KG1 (cell line): ENCODE measurements at regions not wholly inside any gene's neighbourhood (a gene's known extent, or its start where the extent isn't known, plus 50 kb on each side); places are given as distances from the start of the nearest gene placed in this dataset.

Experiments used
- DNase-seq: peaks from one replicate; lab custom pipeline; 2025; lab: John Stamatoyannopoulos, UW

GRCh38 chr3:144624656-144625055 is 653.0 kb downstream of the DIPK2A start:
- no peak for DNase-seq

DNA sequence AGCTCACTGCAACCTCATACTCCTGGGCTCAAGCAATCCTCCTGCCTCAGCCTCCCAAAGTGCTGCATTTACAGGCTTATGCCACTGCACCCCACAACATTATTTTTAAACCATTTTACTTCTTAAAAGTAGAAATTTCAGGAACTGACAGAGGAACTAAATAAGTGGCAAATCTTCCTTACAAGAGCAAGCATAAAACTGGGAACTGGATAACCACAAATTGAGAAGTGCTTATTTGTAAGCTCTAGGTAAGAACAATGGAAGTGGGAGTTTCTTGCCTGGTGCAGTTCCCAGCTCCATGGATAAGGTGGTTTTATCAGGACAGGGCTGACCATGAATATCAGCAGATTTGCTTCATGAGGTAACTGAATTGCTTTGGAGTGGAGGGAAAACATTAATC is 655.2 kb downstream of the DIPK2A start:
- no peak for DNase-seq

DNA sequence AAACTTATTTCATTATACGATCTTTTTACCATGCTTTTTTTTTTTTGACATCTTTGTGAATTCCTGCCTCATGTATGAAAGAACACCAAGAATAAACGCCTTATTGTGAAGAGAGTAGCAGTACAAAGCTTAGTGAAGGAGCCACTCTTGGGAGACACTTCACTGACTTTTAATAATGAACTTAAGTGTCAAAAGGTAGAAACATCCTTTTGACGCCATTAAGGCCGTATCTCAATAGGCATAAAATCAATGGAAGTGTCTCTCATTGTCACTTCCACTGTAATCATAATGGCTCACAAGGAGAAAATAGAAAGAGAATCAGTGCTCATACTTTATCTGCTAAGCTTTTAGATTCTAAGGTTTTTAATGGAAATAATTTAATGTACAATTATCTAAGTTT is 657.8 kb downstream of the DIPK2A start:
- no peak for DNase-seq

GRCh38 chr3:144636833-144637232 is 665.2 kb downstream of the DIPK2A start:
- DNase-seq: no peak

DNA sequence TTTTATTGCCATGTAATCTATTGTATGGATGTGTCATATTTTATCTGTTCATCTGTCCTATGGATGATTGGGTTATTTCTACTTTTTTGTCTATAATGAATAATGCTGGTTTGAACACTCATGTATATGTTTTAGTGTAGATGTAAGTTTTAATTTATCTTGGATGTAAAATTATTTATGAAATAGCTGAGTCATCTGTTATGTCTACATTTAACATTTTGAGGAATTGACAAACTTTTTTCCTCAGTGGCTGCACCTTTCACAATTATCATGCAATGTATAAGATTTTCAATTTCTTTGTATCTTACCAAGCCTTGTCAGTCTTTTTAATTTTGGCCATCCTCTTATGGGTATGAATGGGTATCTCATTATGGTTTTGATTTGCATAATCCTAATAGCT is 666.4 kb downstream of the DIPK2A start:
- no peak for DNase-seq

DNA sequence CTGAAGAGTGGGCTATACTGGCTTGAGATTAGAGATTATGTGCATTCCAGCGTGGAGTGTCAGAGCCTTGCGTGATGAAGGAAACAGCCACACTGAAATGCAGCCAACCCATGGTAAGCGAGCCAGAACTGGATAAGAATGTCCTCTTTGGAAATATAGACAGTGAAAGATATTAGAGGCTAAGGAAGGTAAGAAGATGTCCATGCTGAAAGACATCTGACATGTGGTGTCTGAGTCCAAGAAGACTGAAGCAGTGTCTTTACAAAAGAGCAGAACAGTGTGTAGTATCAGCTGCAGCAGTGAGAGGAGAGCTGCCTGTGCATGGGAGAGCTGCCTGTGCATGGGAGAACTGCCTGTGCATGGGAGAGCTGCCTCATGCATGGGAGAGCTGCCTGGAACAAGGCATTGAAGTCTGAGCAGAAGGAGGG is 672.2 kb downstream of the DIPK2A start:
- DNase-seq: no peak

DNA sequence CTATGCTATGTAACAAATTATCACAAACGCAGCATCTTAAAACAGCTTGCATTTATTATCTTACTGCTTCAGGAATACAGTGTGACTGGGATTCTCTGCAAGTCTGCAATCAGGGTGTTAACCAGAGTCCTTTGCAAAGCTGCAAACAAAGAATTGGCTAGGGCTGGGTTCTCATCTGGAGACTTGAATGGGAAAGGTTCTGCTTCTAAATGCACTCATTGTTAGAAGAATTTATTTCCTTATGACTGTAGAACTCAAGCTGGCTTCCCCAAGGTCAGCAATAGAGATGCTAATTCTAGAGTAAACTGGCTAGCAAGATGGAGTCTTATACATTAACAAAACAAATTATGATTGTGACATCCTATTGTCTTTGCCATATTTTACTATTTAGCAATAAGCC is 673.7 kb downstream of the DIPK2A start:
- DNase-seq: no peak

DNA sequence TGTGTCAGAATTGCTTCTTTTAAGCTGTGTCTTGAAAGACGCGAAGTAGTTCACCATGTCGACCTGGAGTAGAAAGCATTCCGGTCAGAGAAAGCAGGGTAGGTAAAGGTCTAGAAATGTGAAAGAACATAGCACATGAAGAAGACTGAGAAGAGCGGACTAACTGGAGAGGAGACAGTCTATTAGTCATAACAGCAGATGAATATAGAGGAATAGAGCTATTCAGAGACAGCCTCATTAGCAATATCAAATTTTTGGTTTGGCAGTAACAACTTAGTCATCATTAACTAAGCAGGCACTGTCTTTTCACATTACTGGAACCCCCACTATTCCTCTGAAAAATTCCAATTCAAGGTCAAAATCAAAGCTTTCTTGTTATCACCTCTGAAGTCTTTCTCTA is 678.8 kb downstream of the DIPK2A start:
- no peak for DNase-seq

- no peak for DNase-seq
These were observed 681.0 kb downstream of the DIPK2A start for GRCh38 chr3:144652573-144652972.

DNA sequence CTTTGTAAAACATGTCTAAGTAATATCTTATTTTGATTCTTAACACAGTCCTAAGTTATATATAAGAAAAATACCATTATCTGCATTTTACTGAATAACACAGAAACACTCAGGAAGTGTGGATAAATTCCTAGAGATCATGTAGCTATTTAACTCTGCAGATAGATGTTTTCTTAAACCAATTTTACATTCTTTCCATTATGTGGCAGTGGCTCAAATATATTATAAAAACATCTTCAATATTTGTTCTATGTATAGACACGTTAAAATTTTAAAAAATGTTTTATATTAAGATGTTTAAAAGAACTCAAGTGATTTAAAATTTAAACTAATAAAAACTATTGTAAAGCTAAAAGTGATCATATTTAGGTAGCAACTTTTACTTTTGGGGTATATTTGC is 683.8 kb downstream of the DIPK2A start:
- no peak for DNase-seq

DNA sequence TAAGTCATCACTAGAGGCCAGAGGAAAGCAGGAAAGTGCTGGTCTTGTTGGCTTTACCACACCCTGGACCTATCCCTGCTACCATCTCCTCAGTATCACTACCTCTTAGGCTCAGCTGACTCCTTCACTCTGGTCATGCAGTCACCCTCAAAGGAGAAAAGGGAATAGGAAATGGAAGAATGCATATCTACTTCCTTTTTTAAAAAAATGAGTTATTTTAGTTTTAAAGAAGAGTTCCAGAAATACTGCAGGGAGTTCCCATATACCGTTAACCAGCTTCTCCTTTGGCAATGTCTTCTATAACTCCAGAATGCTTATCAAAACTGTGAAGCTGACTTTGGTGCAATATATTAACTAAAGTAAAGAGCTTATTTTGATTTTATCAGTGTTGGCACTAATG is 688.6 kb downstream of the DIPK2A start:
- DNase-seq: no peak

DNA sequence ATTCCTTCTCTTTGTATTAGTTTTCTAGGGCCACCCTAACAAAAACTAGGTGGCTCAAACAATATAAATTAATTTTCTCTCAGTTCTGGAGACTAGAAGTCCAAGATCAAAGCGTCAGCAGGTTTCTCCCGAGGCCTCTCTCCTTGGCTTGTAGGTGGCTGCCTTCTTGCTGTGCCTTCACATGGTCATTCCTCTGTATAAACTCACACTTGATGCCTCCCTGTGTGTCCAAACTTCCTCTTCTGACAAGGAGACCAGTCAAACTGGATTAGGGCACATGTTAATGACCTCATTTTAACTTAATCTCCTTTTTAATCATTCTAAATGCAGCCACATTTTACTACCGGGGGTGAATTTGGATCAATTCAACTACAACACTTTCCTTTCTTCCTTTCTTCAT is 691.1 kb downstream of the DIPK2A start:
- no peak for DNase-seq

DNA sequence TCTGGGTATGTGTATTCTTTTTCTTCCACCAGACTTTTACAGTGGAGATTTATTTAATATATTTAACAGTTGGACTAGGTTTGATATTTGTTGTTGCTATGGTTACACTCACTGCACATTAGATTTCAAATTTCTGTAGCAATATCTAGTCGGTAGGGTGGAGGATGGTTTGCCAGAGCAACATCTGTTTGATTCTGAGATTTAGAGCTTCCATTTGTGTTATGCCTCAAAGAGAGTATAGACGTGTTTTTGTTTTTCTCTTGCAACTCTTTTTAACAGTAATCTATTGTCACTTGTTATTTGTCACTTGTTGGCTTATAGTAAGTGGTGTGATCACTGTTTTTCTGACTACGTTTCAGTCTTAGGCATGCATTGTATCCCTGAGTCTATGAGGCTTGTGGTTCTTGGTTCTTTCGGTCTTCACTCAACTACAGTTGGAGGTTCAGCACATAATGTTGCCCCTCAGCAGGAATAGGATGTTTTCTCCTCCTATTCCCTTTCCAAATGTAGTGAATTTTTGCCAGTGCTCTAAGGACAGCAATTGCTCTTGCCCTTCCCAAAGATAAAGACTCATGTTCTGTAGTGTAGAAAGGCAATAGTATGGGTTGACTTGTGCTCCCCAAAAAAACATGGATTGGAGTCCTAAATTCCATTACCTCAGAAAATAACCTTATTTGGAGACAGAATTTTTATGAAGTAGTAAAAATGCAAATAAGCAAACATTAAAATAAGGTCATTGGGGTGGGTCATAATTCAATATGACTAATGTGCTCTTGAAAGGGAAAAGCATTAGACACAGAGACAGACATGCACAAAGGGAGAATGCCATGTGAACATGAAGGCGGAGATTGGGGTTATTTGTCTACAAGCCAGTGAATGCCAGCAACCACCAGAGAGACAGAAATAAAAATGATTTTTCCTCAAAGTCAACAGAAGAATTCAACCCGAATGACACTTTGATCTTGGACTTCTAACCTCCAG is 692.1 kb downstream of the DIPK2A start:
- DNase-seq: no peak

- no peak for DNase-seq
These were observed 694.0 kb downstream of the DIPK2A start for GRCh38 chr3:144665567-144666053.

DNA sequence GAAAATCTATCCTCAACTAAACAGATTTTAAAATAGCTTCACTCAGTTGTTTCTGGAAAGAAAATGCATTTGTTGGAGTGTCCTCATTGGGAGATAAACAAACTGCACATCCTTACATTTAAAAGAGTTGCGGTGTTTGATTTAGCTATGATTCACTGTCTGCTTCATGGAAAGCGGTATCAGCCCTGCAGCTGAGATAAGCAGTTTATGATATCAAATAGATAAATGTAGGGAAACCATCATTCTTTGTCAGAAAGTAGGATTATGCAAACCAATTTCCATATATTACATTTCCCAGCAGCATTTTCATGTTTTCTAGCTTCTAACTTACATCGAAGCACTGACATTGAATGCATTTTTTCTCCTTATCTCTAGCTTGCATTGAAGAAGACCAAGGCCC is 698.9 kb downstream of the DIPK2A start:
- DNase-seq: no peak

- no peak for DNase-seq
These were observed 705.5 kb downstream of the DIPK2A start for GRCh38 chr3:144677103-144677502.

DNA sequence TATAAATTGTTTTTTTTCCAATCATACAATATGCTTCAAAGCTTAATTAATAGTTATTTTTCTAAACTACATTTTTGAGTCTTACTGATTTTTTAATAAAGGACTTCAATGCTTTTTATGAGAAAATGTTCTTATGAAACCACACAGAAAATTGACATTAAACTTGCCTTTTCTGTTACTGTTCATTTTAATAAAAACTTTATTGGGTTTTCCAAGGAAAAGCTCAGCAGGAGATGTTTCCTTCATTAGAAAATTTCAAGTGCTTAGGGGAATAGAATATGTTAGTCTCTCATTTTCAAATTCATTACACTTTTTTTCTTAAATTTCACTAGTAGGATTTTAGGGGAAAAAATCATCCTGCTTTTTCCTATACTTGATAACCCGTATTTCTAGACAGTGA is 711.4 kb downstream of the DIPK2A start:
- no peak for DNase-seq

DNA sequence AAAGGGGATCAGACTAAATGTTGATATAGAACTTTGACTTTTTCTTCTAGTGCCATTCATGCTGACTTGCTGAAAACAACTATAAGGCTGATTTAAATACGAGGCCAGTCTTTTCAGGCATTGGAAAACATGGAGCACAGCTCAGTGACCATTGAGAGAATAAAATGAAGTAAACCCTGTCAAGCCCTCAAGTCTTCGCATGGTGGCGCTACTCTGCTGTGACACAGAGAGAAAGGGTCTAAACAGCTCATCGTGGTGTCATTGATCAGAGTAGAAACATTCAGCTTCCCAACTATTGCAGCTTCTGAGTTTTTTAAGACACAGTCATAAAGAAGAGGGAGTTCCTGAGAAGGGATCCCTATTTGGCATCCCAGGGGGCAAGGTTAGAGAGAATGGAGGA is 716.2 kb downstream of the DIPK2A start:
- DNase-seq: no peak

- no peak for DNase-seq
These were observed 720.9 kb downstream of the DIPK2A start for GRCh38 chr3:144692488-144692887.

DNA sequence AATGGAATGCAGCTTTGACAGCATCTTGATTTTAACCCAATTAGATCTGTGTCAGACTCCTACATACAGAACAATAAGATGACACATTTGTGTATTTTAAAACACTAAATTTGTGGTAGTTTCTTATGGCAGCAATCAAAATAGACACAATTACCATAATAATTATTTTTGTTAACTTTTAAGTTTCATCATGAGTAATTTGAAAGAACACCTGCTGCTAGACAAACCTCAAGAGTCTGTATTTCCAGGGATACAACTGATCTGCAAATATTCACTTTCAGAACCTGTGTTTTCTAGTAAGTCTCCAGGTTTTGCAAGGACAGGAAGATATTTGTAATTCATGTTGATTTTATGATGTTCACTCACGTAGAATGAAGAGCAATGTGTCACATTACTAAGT is 736.8 kb downstream of the DIPK2A start:
- DNase-seq: no peak

GRCh38 chr3:144737281-144737680 is 765.7 kb downstream of the DIPK2A start:
- DNase-seq: no peak

DNA sequence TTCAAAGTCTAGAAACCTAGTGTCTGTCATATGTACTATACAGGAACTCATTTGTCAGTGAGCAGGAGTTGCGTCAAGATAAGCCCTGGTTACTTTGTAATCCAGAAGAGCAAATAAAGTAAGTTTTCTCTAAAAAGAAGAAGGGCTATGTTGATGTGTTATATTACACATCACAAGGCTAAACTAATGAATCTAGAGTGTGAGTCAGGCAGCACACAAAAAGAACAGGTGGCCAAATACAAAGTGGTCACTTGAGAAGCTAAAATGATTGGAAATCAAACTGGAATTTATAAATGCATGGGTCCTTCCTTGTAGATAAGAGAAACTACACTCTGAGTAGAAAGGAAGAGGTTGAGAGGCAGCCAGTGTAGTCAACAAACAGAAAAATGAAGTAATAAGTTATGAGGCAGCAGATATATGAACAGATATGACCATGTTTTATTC is 771.6 kb downstream of the DIPK2A start:
- no peak for DNase-seq

DNA sequence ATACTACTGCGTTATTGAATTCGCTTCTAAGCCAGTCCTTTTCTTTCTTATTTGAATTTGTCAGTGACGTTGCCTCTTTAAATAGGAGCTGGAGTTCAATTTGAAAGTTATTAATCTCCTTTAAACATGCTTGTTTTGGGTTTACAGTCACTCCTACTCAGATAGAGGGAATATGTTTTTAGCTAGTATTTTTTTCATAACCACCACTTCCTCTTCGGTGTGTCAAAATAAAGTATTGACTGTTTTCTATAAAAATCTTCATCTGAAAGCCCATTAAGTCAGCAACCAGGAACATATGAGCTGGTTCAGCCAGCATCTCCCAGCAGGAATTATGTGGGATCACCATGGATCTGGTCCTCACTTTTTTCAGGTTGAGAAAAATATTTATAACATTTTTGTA is 772.9 kb downstream of the DIPK2A start:
- no peak for DNase-seq

DNA sequence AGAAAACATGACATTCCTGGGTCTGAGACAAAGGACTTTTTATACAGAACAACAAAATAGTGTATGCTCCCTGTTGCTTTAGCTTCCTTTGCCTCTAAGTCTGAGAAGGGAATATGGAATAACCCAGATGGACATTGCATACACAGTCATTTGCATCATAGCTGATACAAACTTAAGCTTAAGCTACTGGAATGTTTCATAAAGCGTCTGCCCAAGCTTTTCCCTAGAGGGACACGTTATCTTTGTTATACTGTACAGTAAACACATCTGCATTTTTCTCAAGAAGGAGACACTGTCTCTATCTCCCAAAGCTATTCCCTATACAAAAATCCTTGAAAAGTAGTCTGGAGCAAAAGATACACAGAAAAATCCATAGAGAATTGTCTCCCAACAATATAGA is 775.0 kb downstream of the DIPK2A start:
- no peak for DNase-seq
